ENCODE measurements at regions not wholly inside any gene's neighbourhood (a gene's known extent, or its start where the extent isn't known, plus 50 kb on each side); places are given as distances from the start of the nearest gene placed in this dataset.

- no peak for FAIRE-seq
These were observed 754.5 kb upstream of the FAM98A start for GRCh38 chr2:34353509-34354113.

GRCh38 chr2:34349527-34349926 lies 750.4 kb upstream of the FAM98A start:
- FAIRE-seq, result no peak

GRCh38 chr2:34345030-34345429 lies 745.9 kb upstream of the FAM98A start:
- no peak for FAIRE-seq

- FAIRE-seq, result no peak
These were observed 741.2 kb upstream of the FAM98A start for GRCh38 chr2:34340307-34340706.

GRCh38 chr2:34337735-34338134 lies 738.6 kb upstream of the FAM98A start:
- no peak for FAIRE-seq

GRCh38 chr2:34332813-34333212 lies 733.7 kb upstream of the FAM98A start:
- no peak for FAIRE-seq

GRCh38 chr2:34320056-34320455 lies 721.0 kb upstream of the FAM98A start:
- FAIRE-seq, result no peak

GRCh38 chr2:34317797-34318196 lies 718.7 kb upstream of the FAM98A start:
- FAIRE-seq, result no peak

- no peak for FAIRE-seq
These were observed 717.7 kb upstream of the FAM98A start for GRCh38 chr2:34316788-34317187.

GRCh38 chr2:34311816-34312215 lies 712.7 kb upstream of the FAM98A start:
- FAIRE-seq, result peak; percentile 5

GRCh38 chr2:34308140-34308539 lies 709.0 kb upstream of the FAM98A start:
- no peak for FAIRE-seq

GRCh38 chr2:34307636-34308035 lies 708.5 kb upstream of the FAM98A start:
- FAIRE-seq, result no peak

GRCh38 chr2:34306745-34307144 lies 707.6 kb upstream of the FAM98A start:
- no peak for FAIRE-seq

GRCh38 chr2:34305587-34305986 lies 706.5 kb upstream of the FAM98A start:
- no peak for FAIRE-seq

- FAIRE-seq, result no peak
These were observed 695.9 kb upstream of the FAM98A start for GRCh38 chr2:34294961-34295360.

- no peak for FAIRE-seq
These were observed 692.0 kb upstream of the FAM98A start for GRCh38 chr2:34291076-34291475.

GRCh38 chr2:34288016-34288415 lies 688.9 kb upstream of the FAM98A start:
- no peak for FAIRE-seq

GRCh38 chr2:34280606-34281005 lies 681.5 kb upstream of the FAM98A start:
- no peak for FAIRE-seq

- FAIRE-seq, result peak; percentile 14
These were observed 668.0 kb upstream of the FAM98A start for GRCh38 chr2:34266908-34267697.

- FAIRE-seq, result no peak
These were observed 662.6 kb upstream of the FAM98A start for GRCh38 chr2:34261701-34262100.

GRCh38 chr2:34254272-34254878 lies 655.3 kb upstream of the FAM98A start:
- no peak for FAIRE-seq

- no peak for FAIRE-seq
These were observed 653.0 kb upstream of the FAM98A start for GRCh38 chr2:34252111-34252510.

GRCh38 chr2:34251578-34251977 lies 652.5 kb upstream of the FAM98A start:
- no peak for FAIRE-seq

GRCh38 chr2:34244195-34244594 lies 645.1 kb upstream of the FAM98A start:
- FAIRE-seq, result no peak

All from colon (tissue), 2 donors.